ENCODE measurements at regions not wholly inside any gene's neighbourhood (a gene's known extent, or its start where the extent isn't known, plus 50 kb on each side); places are given as distances from the start of the nearest gene placed in this dataset.

DNA sequence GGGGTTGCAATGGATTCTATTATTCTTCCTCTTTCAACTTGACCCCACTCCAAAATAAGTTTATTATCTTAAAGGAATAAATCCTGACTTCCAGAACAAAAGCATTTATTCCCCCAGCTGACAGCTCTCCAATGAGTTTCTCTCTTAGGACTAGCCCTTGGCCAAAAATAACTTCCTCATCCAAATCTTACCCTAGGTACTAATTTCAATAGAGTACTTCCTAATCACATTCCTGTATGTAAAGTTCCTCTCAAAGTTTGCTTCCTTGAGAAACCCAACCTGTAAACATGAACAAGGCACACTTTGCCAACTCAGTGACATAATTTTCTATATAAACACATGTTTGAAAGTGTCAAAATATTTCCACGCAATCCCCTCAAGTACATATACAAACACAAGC is 671.2 kb upstream of the GALNTL6 start:
- H3K4me3 ChIP-seq, result no peak overlapping the region
- 91 to 93% methylated on average over 1 of the region's 1 CpG for WGBS, 2 donors
- no peaks in the 10 kb centered on the region for H3K9me3 ChIP-seq
- no peaks in the 10 kb centered on the region for H3K27me3 ChIP-seq
- H3K4me1 ChIP-seq, result no peaks in the 10 kb centered on the region
- H3K36me3 ChIP-seq (ENCODE audit: low read depth, missing control alignments), result no peaks in the 10 kb centered on the region
- no peak overlapping the region for H3K27ac ChIP-seq
- no peak for TF ChIP-seq POLR2A (IDR thresholded peaks at IDR 0.05)
- TF ChIP-seq, protein P1, sequence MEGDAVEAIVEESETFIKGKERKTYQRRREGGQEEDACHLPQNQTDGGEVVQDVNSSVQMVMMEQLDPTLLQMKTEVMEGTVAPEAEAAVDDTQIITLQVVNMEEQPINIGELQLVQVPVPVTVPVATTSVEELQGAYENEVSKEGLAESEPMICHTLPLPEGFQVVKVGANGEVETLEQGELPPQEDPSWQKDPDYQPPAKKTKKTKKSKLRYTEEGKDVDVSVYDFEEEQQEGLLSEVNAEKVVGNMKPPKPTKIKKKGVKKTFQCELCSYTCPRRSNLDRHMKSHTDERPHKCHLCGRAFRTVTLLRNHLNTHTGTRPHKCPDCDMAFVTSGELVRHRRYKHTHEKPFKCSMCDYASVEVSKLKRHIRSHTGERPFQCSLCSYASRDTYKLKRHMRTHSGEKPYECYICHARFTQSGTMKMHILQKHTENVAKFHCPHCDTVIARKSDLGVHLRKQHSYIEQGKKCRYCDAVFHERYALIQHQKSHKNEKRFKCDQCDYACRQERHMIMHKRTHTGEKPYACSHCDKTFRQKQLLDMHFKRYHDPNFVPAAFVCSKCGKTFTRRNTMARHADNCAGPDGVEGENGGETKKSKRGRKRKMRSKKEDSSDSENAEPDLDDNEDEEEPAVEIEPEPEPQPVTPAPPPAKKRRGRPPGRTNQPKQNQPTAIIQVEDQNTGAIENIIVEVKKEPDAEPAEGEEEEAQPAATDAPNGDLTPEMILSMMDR (IDR thresholded peaks at IDR 0.05), result no peak
- no peak for DNase-seq
- intact Hi-C loops (cut with DNase I; ENCODE audit: low total_unique reads), result no loop called here

DNA sequence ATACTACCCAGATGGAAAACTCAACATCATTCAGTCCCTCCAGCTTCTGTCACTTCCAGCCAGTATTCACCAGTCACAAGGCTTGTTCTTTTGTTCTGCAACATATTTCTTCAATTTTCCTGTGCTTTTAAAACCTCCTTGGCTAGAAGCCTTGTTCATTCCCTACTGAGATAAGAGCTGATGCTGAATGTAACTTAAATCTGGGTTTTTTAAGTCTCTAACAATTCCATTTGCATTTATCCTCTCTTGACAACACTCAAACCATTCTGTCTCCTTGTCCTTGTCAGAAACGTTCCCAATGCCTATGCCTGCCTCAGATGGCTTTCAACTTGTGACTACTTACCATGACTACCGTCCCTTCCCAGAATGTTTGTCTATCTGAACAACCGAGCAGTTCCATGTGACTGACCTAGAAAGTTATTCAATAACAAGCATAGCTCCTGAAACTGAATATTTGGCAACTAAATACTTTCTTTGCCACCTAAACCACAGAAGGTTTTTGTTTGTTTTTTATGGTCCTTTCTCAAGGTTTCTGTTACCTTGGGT is 682.9 kb upstream of the GALNTL6 start:
- H3K9me3 ChIP-seq, result no peaks in the 10 kb centered on the region
- H3K36me3 ChIP-seq (ENCODE audit: low read depth, missing control alignments), result no peaks in the 10 kb centered on the region
- H3K27me3 ChIP-seq, result no peaks in the 10 kb centered on the region
- no peak for DNase-seq
- no peak overlapping the region for H3K27ac ChIP-seq
- H3K4me3 ChIP-seq, result no peak overlapping the region
- 34 to 47% methylated on average over 3 of the region's 3 CpGs for WGBS, 2 donors
- no peaks in the 10 kb centered on the region for H3K4me1 ChIP-seq
- no peak for TF ChIP-seq POLR2A (IDR thresholded peaks at IDR 0.05)
- TF ChIP-seq, protein P1 (IDR thresholded peaks at IDR 0.05), result no peak
- intact Hi-C loops (cut with DNase I; ENCODE audit: low total_unique reads), result no loop called here

DNA sequence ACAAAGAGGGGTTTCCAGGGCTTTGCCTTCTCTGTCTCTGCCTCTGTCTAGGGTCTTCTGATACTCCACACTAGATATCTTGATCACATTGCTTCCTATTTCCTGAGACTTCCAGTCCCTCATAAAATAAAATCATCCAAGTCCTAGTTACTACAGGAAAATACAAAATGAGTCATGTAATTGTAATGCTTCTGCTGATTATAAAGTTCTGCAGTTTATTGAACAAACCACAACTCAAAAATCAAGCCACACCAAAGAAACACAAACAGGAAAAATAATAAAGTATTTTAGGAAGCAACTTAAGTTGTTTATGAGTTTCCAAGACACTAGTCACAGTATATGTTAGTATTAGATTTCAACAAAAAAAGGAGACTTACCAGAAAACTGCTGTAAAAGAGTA is 695.1 kb upstream of the GALNTL6 start:
- no peaks in the 10 kb centered on the region for H3K4me1 ChIP-seq
- no peak for DNase-seq
- no peak overlapping the region for H3K27ac ChIP-seq
- no peaks in the 10 kb centered on the region for H3K27me3 ChIP-seq
- no peaks in the 10 kb centered on the region for H3K36me3 ChIP-seq (ENCODE audit: low read depth, missing control alignments)
- no peaks in the 10 kb centered on the region for H3K9me3 ChIP-seq
- no peak for TF ChIP-seq POLR2A (IDR thresholded peaks at IDR 0.05)
- TF ChIP-seq, protein P1 (IDR thresholded peaks at IDR 0.05), result no peak
- intact Hi-C loops (cut with DNase I; ENCODE audit: low total_unique reads), result no loop called here
- H3K4me3 ChIP-seq, result no peak overlapping the region

DNA sequence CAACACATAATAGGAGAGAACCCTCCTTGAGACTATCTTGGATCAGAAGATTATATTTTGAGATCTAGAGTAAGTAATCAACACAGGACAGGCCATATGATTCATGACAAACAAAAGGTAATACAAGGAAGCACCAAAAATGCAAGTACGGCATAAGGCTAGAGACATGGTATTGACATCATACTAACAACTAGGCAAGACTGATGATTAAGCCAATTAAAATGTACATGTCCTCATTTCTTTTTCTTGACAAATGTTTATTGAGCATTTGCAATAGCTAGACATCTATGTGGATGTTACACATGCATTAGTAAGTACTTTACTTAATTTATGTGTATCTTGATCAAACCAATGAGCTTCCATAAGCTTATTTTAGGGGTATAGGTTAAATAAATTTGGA is 695.7 kb upstream of the GALNTL6 start:
- no peak overlapping the region for H3K27ac ChIP-seq
- no peak overlapping the region for H3K4me3 ChIP-seq
- DNase-seq, result no peak
- H3K4me1 ChIP-seq, result no peaks in the 10 kb centered on the region
- intact Hi-C loops (cut with DNase I; ENCODE audit: low total_unique reads), result no loop called here
- H3K36me3 ChIP-seq (ENCODE audit: low read depth, missing control alignments), result no peaks in the 10 kb centered on the region
- H3K9me3 ChIP-seq, result no peaks in the 10 kb centered on the region
- no peaks in the 10 kb centered on the region for H3K27me3 ChIP-seq
- WGBS, 2 donors, result 92 to 97% methylated on average over 1 of the region's 1 CpG
- no peak for TF ChIP-seq POLR2A (IDR thresholded peaks at IDR 0.05)
- TF ChIP-seq, protein P1 (IDR thresholded peaks at IDR 0.05), result no peak

DNA sequence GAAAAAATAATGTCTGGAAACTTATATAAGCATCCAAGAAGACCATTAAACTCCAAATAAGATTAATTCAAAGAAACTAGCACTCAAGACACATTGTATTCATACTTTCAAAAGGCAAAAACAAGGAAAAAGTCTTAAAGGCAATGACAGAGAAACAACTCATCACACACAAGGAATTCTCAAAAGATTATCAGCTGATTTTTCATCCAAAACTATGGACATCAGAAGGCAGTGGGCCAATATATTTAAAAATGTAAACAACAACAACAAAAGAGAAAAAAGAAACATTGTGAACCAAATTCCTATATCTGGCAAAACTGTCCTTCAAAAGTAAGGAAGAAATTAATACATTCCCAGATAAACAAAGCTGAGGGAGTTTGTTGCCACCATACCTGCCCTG is 711.4 kb upstream of the GALNTL6 start:
- H3K27me3 ChIP-seq, result no peaks in the 10 kb centered on the region
- intact Hi-C loops (cut with DNase I; ENCODE audit: low total_unique reads), result loop anchor here (10.0 kb wide), 1 partner anchor 433 kb away; no protein-coding TSS in a partner anchor
- H3K36me3 ChIP-seq (ENCODE audit: low read depth, missing control alignments), result no peaks in the 10 kb centered on the region
- no peaks in the 10 kb centered on the region for H3K4me1 ChIP-seq
- no peak overlapping the region for H3K27ac ChIP-seq
- TF ChIP-seq POLR2A (IDR thresholded peaks at IDR 0.05), result no peak
- TF ChIP-seq, protein P1 (IDR thresholded peaks at IDR 0.05), result no peak
- no peak for DNase-seq
- no peaks in the 10 kb centered on the region for H3K9me3 ChIP-seq
- no peak overlapping the region for H3K4me3 ChIP-seq

Measured in testis (tissue), 2 donors.